Muscle layer of colon (tissue), 2 donors: ENCODE measurements at regions not wholly inside any gene's neighbourhood (a gene's known extent, or its start where the extent isn't known, plus 50 kb on each side); places are given as distances from the start of the nearest gene placed in this dataset.

Source experiments
- H3K27ac ChIP-seq: one replicate; pipeline ENCODE4 v1.7.0; 2013; ENCODE audit warnings: low read depth, mild to moderate bottlenecking, low read length, moderate library complexity
- H3K27me3 ChIP-seq, 2 donors: one replicate each; pipeline ENCODE4 v1.7.0; 2013; ENCODE audit warnings: low read length in 2 of 2, mild to moderate bottlenecking in 2 of 2; ENCODE audit not compliant: insufficient read depth in 2 of 2, control insufficient read depth in 1 of 2
- H3K36me3 ChIP-seq: one replicate; pipeline ENCODE4 v1.7.0; 2013; ENCODE audit warnings: mild to moderate bottlenecking, low read length; ENCODE audit not compliant: insufficient read depth
- H3K4me1 ChIP-seq: one replicate; pipeline ENCODE4 v1.7.0; 2013; ENCODE audit warnings: mild to moderate bottlenecking, low read length; ENCODE audit not compliant: insufficient read depth
- H3K4me3 ChIP-seq, 2 donors: one replicate each; pipeline ENCODE4 v1.7.0; 2013; ENCODE audit warnings: low read length in 2 of 2, low read depth in 1 of 2, mild to moderate bottlenecking in 1 of 2, moderate library complexity in 1 of 2
- H3K9ac ChIP-seq: one replicate; pipeline ENCODE4 v1.7.0; 2013; ENCODE audit warnings: low read length
- H3K9me3 ChIP-seq: one replicate; pipeline ENCODE4 v1.7.0; 2013; ENCODE audit warnings: mild to moderate bottlenecking, low read length
- donor health status: abdominal sarcoma.
- donor health status: Adenocarcinoma of cecum.

- Histone ChIP-seq H3K36me3 (no peaks in the 10 kb centered on the region), H3K9ac (no peak overlapping the region), H3K27ac (no peak overlapping the region), H3K4me1 (no peaks in the 10 kb centered on the region), H3K4me3 (no peak overlapping the region), H3K27me3 (peaks cover 3 to 5% of the 10 kb centered on the region in 2 donors), H3K9me3 (no peaks in the 10 kb centered on the region)
Measured at GRCh38 chrX:39643550-39643949, 454.2 kb downstream of the BCOR start.

DNA sequence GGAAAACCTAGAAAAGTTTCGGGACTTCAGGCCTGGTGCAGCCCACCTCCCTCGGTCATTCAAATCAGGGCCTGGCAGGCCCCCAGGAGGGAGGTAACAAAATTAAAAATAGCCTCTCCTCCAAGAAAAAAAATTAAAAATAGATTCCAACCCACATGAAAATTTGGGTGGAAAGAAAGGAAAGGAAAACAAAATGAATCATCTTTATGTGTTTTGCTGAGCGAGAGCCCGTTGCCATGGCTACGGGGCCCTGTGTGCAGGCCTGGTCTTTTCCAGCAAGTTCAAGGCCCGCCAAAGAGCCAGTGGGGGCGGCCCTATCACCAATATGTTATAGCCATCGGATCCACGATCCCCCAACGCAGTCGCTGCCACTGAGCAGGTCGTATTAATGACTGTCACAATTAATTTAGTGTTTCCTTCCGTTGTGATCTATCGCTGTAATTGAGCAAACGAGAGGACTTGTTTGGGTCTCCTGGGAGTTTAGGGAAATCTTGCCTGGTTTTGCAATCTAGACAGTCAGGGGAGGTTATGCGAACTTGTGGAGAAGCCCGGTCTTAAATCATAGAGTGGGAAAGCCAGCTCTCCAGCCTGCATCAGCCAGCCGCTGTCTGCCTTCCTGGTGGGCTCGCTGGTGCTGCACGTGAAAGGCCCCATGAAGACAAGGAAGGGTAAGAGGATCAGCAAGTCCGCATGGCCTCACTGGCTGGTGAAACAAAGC is 452.4 kb downstream of the BCOR start:
- H3K36me3 ChIP-seq, result no peaks in the 10 kb centered on the region
- no peaks in the 10 kb centered on the region for H3K9me3 ChIP-seq
- H3K27ac ChIP-seq, result peak overlapping the region; percentile 42
- no peak overlapping the region for H3K4me3 ChIP-seq
- no peaks in the 10 kb centered on the region for H3K4me1 ChIP-seq
- H3K9ac ChIP-seq, result no peak overlapping the region
- peaks cover 0 to 5% of the 10 kb centered on the region in 2 donors for H3K27me3 ChIP-seq

- Histone ChIP-seq H3K4me1 (no peaks in the 10 kb centered on the region), H3K27me3 (peaks cover 0 to 5% of the 10 kb centered on the region in 2 donors), H3K9me3 (no peaks in the 10 kb centered on the region), H3K36me3 (no peaks in the 10 kb centered on the region), H3K27ac (no peak overlapping the region), H3K9ac (no peak overlapping the region), H3K4me3 (no peak overlapping the region)
Measured at GRCh38 chrX:39648548-39649254, 449.1 kb downstream of the BCOR start.

- no peaks in the 10 kb centered on the region for H3K36me3 ChIP-seq
- no peaks in the 10 kb centered on the region for H3K9me3 ChIP-seq
- no peaks in the 10 kb centered on the region for H3K4me1 ChIP-seq
- H3K27ac ChIP-seq, result no peak overlapping the region
- H3K27me3 ChIP-seq, result peaks cover 5 to 6% of the 10 kb centered on the region in 2 donors
- no peak overlapping the region for H3K9ac ChIP-seq
- no peak overlapping the region for H3K4me3 ChIP-seq
Measured at GRCh38 chrX:39650768-39651347, 446.9 kb downstream of the BCOR start.

- Histone ChIP-seq H3K4me1 (no peaks in the 10 kb centered on the region), H3K27ac (no peak overlapping the region), H3K4me3 (no peak overlapping the region), H3K9ac (no peak overlapping the region), H3K9me3 (no peaks in the 10 kb centered on the region), H3K27me3 (peaks cover 5 to 8% of the 10 kb centered on the region in 2 donors), H3K36me3 (no peaks in the 10 kb centered on the region)
Measured at GRCh38 chrX:39652336-39652735, 445.4 kb downstream of the BCOR start.

- H3K9ac ChIP-seq, result no peak overlapping the region
- H3K27ac ChIP-seq, result no peak overlapping the region
Measured at GRCh38 chrX:39653691-39654090, 444.1 kb downstream of the BCOR start.

GRCh38 chrX:39654183-39654925 is 443.4 kb downstream of the BCOR start:
- H3K4me1 ChIP-seq, result no peaks in the 10 kb centered on the region
- no peak overlapping the region for H3K27ac ChIP-seq
- H3K36me3 ChIP-seq, result no peaks in the 10 kb centered on the region
- H3K4me3 ChIP-seq, result no peak overlapping the region
- H3K9ac ChIP-seq, result no peak overlapping the region
- no peaks in the 10 kb centered on the region for H3K9me3 ChIP-seq
- H3K27me3 ChIP-seq, result peaks cover 0 to 8% of the 10 kb centered on the region in 2 donors

More at GRCh38 chrX:39653691-39654090, 444.1 kb downstream of the BCOR start:
- H3K4me3 ChIP-seq, result no peak overlapping the region
- no peaks in the 10 kb centered on the region for H3K4me1 ChIP-seq
- peaks cover 0 to 8% of the 10 kb centered on the region in 2 donors for H3K27me3 ChIP-seq
- H3K36me3 ChIP-seq, result no peaks in the 10 kb centered on the region
- H3K9me3 ChIP-seq, result no peaks in the 10 kb centered on the region

GRCh38 chrX:39654952-39655351 is 442.8 kb downstream of the BCOR start:
- no peaks in the 10 kb centered on the region for H3K36me3 ChIP-seq
- no peak overlapping the region for H3K27ac ChIP-seq
- H3K27me3 ChIP-seq, result peaks cover 0 to 8% of the 10 kb centered on the region in 2 donors
- no peak overlapping the region for H3K9ac ChIP-seq
- no peak overlapping the region for H3K4me3 ChIP-seq
- no peaks in the 10 kb centered on the region for H3K9me3 ChIP-seq
- H3K4me1 ChIP-seq, result no peaks in the 10 kb centered on the region

DNA sequence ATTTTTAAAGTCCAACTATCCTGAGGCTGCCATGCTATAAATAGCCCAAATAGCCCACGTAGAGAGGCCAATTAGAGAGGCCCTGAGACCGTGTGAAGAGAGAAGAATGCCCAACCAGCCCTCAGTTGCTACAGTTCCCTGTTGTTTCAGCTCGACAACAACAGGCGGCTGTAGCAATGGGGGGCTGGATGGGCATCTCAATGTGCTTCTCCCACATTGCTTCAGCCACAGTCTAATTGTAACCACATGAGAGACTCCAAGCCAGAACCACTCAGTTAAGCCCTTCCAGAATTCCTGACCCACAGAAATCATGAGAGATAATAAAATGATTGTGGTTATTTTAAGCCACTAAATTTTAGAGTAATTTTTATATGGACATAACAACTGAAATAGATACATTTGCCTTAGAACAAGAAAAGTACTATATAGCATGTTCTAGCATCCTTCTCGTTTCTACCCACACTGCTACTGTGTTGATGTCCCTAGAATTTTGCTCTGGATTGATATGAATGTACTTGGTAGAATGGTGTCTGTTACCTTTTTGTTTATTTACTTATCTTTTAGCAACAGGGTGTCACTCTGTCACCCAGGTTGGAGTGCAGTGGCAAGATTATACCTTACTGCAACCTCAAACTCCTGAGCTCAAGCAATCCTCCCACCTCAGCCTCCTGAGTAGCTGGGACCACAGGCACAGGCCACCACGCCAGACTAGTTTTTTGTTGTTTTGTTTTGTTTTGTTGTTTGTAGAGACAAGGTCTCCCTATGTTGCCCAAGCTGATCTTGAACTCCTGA is 436.4 kb downstream of the BCOR start:
- H3K27me3 ChIP-seq, result no peaks in the 10 kb centered on the region
- H3K36me3 ChIP-seq, result no peaks in the 10 kb centered on the region
- H3K9me3 ChIP-seq, result no peaks in the 10 kb centered on the region
- H3K9ac ChIP-seq, result no peak overlapping the region
- no peaks in the 10 kb centered on the region for H3K4me1 ChIP-seq
- no peak overlapping the region for H3K4me3 ChIP-seq
- H3K27ac ChIP-seq, result no peak overlapping the region

GRCh38 chrX:39665830-39666518 is 431.8 kb downstream of the BCOR start:
- no peaks in the 10 kb centered on the region for H3K27me3 ChIP-seq
- no peaks in the 10 kb centered on the region for H3K9me3 ChIP-seq
- no peaks in the 10 kb centered on the region for H3K36me3 ChIP-seq

More at GRCh38 chrX:39665830-39666518, 431.8 kb downstream of the BCOR start:
- no peak overlapping the region for H3K9ac ChIP-seq
- no peaks in the 10 kb centered on the region for H3K4me1 ChIP-seq
- no peak overlapping the region for H3K4me3 ChIP-seq
- H3K27ac ChIP-seq, result no peak overlapping the region
